CD14-positive monocyte (primary cell): ENCODE measurements at regions not wholly inside any gene's neighbourhood (a gene's known extent, or its start where the extent isn't known, plus 50 kb on each side); places are given as distances from the start of the nearest gene placed in this dataset.

Experiments
- DNase-seq, 3 donors: peaks; one replicate each; pipeline ENCODE4 v3.0.0-alpha.2; 2011 to 2022
- H2AFZ ChIP-seq: 2 replicates; pipeline ENCODE4 v1.6.0; 2012; ENCODE audit warnings: mild to moderate bottlenecking, low read depth, low read length, inconsistent platforms; ENCODE audit not compliant: insufficient read depth, poor library complexity, severe bottlenecking
- H3K27ac ChIP-seq, 2 donors: 1 replicate in 1 of 2; 2 replicates in 1 of 2; pipeline ENCODE4 v1.5.1; 2012 to 2013; ENCODE audit warnings: low read length in 2 of 2, control low read depth in 1 of 2, inconsistent platforms in 1 of 2, low read depth in 1 of 2, mild to moderate bottlenecking in 1 of 2
- H3K27me3 ChIP-seq, 2 donors: one replicate each; pipeline versions ENCODE4 v1.6.0 to v1.6.1; 2011 to 2013; ENCODE audit warnings: low read length in 2 of 2; ENCODE audit not compliant: control insufficient read depth in 2 of 2, insufficient read depth in 2 of 2
- H3K36me3 ChIP-seq, 2 donors: replicated peaks in 1 of 2; 1 replicate in 1 of 2; 2 replicates in 1 of 2; pipeline versions ENCODE4 v1.5.1 to v1.6.1; 2012 to 2013; ENCODE audit warnings: low read length in 2 of 2, control low read depth in 1 of 2, inconsistent platforms in 1 of 2, mild to moderate bottlenecking in 1 of 2; ENCODE audit not compliant: insufficient read depth in 2 of 2, control insufficient read depth in 1 of 2
- H3K4me1 ChIP-seq, 2 donors: 1 replicate in 1 of 2; 2 replicates in 1 of 2; pipeline versions ENCODE4 v1.5.1 to v1.6.1; 2012 to 2013; ENCODE audit warnings: low read length in 2 of 2, control low read depth in 1 of 2, inconsistent platforms in 1 of 2, mild to moderate bottlenecking in 1 of 2, moderate library complexity in 1 of 2; ENCODE audit not compliant: insufficient read depth in 2 of 2, control insufficient read depth in 1 of 2
- H3K4me2 ChIP-seq: replicated peaks from 2 replicates; pipeline ENCODE3; 2012; ENCODE audit warnings: low read length, moderate library complexity, mild to moderate bottlenecking; ENCODE audit not compliant: poor library complexity, severe bottlenecking; ENCODE audit errors: extremely low read depth
- H3K4me3 ChIP-seq, 3 experiments: fragments of 200-600 bp in 1 of 3; sonication (generic) in 1 of 3; replicated peaks in 1 of 3; 1 replicate in 2 of 3; 2 replicates in 1 of 3; pipeline ENCODE4 v1.5.1; 2011 to 2013; ENCODE audit warnings: low read length in 3 of 3, mild to moderate bottlenecking in 3 of 3, control low read depth in 2 of 3, low read depth in 2 of 3, inconsistent platforms in 1 of 3, moderate library complexity in 1 of 3
- H3K79me2 ChIP-seq: 2 replicates; pipeline ENCODE4 v1.6.0; 2012; ENCODE audit warnings: mild to moderate bottlenecking, control low read depth, inconsistent platforms, low read length, moderate library complexity; ENCODE audit not compliant: insufficient read depth
- H3K9ac ChIP-seq: 2 replicates; pipeline ENCODE4 v1.6.0; 2017; ENCODE audit warnings: low read length, mild to moderate bottlenecking; ENCODE audit not compliant: insufficient read depth, poor library complexity, severe bottlenecking
- H3K9me3 ChIP-seq, 2 donors: replicated peaks in 1 of 2; 1 replicate in 1 of 2; 2 replicates in 1 of 2; pipeline versions ENCODE4 v1.5.1 to v1.6.1; 2012 to 2013; ENCODE audit warnings: low read length in 2 of 2, control low read depth in 1 of 2; ENCODE audit not compliant: control insufficient read depth in 1 of 2, insufficient read depth in 1 of 2
- H4K20me1 ChIP-seq: 2 replicates; pipeline ENCODE4 v1.6.0; 2012; ENCODE audit warnings: mild to moderate bottlenecking, low read length, control low read depth, moderate library complexity; ENCODE audit not compliant: insufficient read depth
- H3K27ac Mint-ChIP-seq, 7 donors: one replicate each; pipeline ENCODE4 v1.8.0; 2020; ENCODE audit warnings: mild to moderate bottlenecking in 7 of 7, mixed read lengths in 7 of 7, moderate library complexity in 6 of 7, inconsistent platforms in 2 of 7
- H3K27me3 Mint-ChIP-seq, 3 donors: one replicate each; pipeline ENCODE4 v1.8.0; 2021 to 2022; ENCODE audit warnings: low read depth in 3 of 3, mild to moderate bottlenecking in 3 of 3, mixed read lengths in 3 of 3, moderate library complexity in 3 of 3, inconsistent platforms in 1 of 3
- H3K36me3 Mint-ChIP-seq, 2 donors: one replicate each; pipeline ENCODE4 v1.8.0; 2020; ENCODE audit warnings: mixed read lengths in 2 of 2, inconsistent platforms in 1 of 2, mild to moderate bottlenecking in 1 of 2
- H3K4me1 Mint-ChIP-seq: one replicate; pipeline ENCODE4 v1.8.0; 2020; ENCODE audit warnings: mild to moderate bottlenecking, mixed read lengths
- H3K4me3 Mint-ChIP-seq, 2 donors: one replicate each; pipeline ENCODE4 v1.8.0; 2020; ENCODE audit warnings: mild to moderate bottlenecking in 2 of 2, mixed read lengths in 2 of 2, moderate library complexity in 1 of 2
- H3K9me3 Mint-ChIP-seq, 7 donors: one replicate each; pipeline ENCODE4 v1.8.0; 2020 to 2022; ENCODE audit warnings: mixed read lengths in 7 of 7, mild to moderate bottlenecking in 6 of 7, moderate library complexity in 6 of 7, inconsistent platforms in 2 of 7
- WGBS: methylation state at CpG from one replicate; pipeline ENCODE4 v1.1.5; 2013; ENCODE audit warnings: missing lambda C conversion rate; ENCODE audit not compliant: insufficient coverage; 5-methylcytosine and 5-hydroxymethylcytosine counted together
- intact Hi-C, 2 donors: fragments of 100-400 bp; cut with micrococcal nuclease; formaldehyde crosslinking; loops; one replicate each; pipeline versions ENCODE4 v1.15.0 to v1.15.1; 2023
- TF ChIP-seq, protein P1 (sequence below): fragments of 200-600 bp; IDR thresholded peaks from one replicate; pipeline ENCODE4 v1.8.0; 2022; ENCODE audit warnings: antibody characterized with exemption, mild to moderate bottlenecking

GRCh38 chr18:29104671-29105070, 927.7 kb upstream of the CDH2 start:
- H3K36me3 Mint-ChIP-seq: no peaks in the 10 kb centered on the region
- WGBS: 100% methylated on average over 2 of the region's 6 CpGs

DNA sequence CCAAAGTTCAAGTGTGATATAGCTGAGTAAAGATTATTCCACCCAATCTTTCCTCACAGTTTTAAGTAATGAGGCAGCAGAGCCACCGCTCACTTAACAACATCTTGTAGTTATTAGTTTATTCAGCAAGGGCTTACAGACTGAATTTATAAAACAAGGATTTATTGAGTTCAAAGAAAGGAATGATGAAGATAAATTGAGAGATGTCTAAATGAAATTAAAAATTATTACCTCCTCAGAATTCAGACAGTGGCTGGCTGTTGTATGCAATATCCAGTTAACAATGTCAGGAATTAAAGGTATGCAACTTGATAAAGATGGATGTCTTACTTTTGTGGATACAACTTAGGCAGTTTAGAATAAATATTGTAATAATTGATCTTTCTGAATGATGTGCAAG, 927.3 kb upstream of the CDH2 start:
- no peaks in the 10 kb centered on the region for H4K20me1 ChIP-seq
- no peak overlapping the region for H3K27ac Mint-ChIP-seq
- H3K27ac ChIP-seq: no peak overlapping the region
- no peaks in the 10 kb centered on the region for H3K79me2 ChIP-seq
- H3K9me3 ChIP-seq: no peaks in the 10 kb centered on the region
- H3K36me3 ChIP-seq: no peaks in the 10 kb centered on the region
- H3K9me3 Mint-ChIP-seq: peaks cover 0 to 3% (median 0%) of the 10 kb centered on the region in 7 donors
- no peak overlapping the region for H3K9ac ChIP-seq
- H3K4me2 ChIP-seq: no peak overlapping the region
- H3K27me3 ChIP-seq: no peaks in the 10 kb centered on the region
- H3K4me1 ChIP-seq: peaks cover 15 to 19% of the 10 kb centered on the region in 2 donors
- no peaks in the 10 kb centered on the region for H3K27me3 Mint-ChIP-seq
- no peak overlapping the region for H2AFZ ChIP-seq
- intact Hi-C loops: no loop called here
- WGBS: no CpG with 5 or more reads among the region's 1 CpG
- TF ChIP-seq, protein P1, sequence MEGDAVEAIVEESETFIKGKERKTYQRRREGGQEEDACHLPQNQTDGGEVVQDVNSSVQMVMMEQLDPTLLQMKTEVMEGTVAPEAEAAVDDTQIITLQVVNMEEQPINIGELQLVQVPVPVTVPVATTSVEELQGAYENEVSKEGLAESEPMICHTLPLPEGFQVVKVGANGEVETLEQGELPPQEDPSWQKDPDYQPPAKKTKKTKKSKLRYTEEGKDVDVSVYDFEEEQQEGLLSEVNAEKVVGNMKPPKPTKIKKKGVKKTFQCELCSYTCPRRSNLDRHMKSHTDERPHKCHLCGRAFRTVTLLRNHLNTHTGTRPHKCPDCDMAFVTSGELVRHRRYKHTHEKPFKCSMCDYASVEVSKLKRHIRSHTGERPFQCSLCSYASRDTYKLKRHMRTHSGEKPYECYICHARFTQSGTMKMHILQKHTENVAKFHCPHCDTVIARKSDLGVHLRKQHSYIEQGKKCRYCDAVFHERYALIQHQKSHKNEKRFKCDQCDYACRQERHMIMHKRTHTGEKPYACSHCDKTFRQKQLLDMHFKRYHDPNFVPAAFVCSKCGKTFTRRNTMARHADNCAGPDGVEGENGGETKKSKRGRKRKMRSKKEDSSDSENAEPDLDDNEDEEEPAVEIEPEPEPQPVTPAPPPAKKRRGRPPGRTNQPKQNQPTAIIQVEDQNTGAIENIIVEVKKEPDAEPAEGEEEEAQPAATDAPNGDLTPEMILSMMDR: no peak
- H3K36me3 Mint-ChIP-seq: no peaks in the 10 kb centered on the region
- no peak overlapping the region for H3K4me3 Mint-ChIP-seq
- peaks cover 20% of the 10 kb centered on the region for H3K4me1 Mint-ChIP-seq
- no peak overlapping the region for H3K4me3 ChIP-seq
- DNase-seq: no peak

More at GRCh38 chr18:29104671-29105070, 927.7 kb upstream of the CDH2 start:
- no peaks in the 10 kb centered on the region for H4K20me1 ChIP-seq
- H2AFZ ChIP-seq: no peak overlapping the region
- no peak for DNase-seq
- H3K36me3 ChIP-seq: no peaks in the 10 kb centered on the region
- no peaks in the 10 kb centered on the region for H3K27me3 ChIP-seq
- H3K9me3 Mint-ChIP-seq: peaks cover 0 to 3% (median 0%) of the 10 kb centered on the region in 7 donors
- no peak overlapping the region for H3K4me2 ChIP-seq
- peaks cover 16% of the 10 kb centered on the region for H3K4me1 Mint-ChIP-seq
- H3K27ac ChIP-seq: no peak overlapping the region
- no peaks in the 10 kb centered on the region for H3K27me3 Mint-ChIP-seq
- H3K4me1 ChIP-seq: peaks cover 10 to 14% of the 10 kb centered on the region in 2 donors
- peak overlapping the region in 1 of 7 donors; percentile 13 for H3K27ac Mint-ChIP-seq
- H3K9me3 ChIP-seq: no peaks in the 10 kb centered on the region
- no peak overlapping the region for H3K4me3 ChIP-seq
- H3K4me3 Mint-ChIP-seq: no peak overlapping the region
- intact Hi-C loops: no loop called here
- TF ChIP-seq, protein P1: no peak
- H3K9ac ChIP-seq: no peak overlapping the region
- no peaks in the 10 kb centered on the region for H3K79me2 ChIP-seq
